ENCODE measurements at regions not wholly inside any gene's neighbourhood (a gene's known extent, or its start where the extent isn't known, plus 50 kb on each side); places are given as distances from the start of the nearest gene placed in this dataset.

DNA sequence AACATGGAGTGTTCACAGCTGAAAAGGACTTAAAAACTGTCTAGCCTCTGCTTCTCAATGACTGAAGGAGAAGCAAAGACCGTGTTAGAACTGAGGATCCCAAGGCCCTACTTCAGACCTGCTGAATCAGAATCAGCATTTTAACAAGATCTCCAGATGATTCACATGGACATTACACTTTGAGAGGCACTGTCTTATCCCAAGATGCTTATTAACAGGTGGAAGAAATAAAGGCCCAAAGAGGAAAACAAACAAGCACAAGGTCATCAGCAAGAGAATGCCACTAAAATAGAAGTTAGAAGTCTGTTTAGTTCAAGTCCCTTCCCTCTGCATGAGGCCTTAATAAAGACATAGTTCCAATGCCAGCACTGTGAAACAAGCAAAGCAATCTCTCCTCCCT lies 191.4 kb upstream of the BCL6 start:
- no peak for DNase-seq

DNA sequence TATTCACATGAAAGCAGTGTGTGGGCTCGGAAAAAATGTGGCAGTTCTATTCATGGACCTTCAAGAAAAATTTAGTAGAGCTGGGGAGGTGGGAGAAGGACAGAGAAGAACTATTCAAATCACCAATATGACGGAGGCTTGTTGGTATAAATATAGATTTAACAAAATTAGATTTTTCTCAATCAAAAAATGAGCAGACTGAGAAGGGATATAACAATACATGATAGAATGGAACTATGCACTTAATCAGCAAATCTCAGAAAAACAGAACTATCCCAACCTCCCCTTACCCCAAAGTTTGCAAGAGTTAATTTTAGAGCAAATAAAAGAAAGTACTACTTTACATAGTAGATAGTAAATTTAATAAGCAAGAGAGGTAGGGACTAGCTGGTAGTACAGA lies 194.6 kb upstream of the BCL6 start:
- no peak for DNase-seq

GRCh38 chr3:187941135-187941847 lies 196.0 kb upstream of the BCL6 start:
- DNase-seq: no peak

DNA sequence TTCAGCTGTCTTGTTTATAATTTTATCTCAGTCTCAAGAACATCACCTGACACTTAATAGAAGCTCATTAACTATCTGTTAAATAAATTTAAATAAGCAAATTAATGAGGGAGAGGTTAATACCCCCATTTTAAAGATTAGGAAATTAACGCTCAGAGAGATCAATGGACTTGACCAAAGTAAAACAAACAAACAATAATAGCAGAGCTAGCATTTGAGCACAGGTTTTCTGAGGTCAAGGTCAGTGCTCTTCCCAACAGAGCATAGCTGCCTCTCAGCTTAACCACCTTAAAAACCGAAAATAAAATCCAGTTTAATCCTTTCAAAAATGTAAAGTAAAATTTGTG lies 196.6 kb upstream of the BCL6 start:
- DNase-seq: no peak

DNA sequence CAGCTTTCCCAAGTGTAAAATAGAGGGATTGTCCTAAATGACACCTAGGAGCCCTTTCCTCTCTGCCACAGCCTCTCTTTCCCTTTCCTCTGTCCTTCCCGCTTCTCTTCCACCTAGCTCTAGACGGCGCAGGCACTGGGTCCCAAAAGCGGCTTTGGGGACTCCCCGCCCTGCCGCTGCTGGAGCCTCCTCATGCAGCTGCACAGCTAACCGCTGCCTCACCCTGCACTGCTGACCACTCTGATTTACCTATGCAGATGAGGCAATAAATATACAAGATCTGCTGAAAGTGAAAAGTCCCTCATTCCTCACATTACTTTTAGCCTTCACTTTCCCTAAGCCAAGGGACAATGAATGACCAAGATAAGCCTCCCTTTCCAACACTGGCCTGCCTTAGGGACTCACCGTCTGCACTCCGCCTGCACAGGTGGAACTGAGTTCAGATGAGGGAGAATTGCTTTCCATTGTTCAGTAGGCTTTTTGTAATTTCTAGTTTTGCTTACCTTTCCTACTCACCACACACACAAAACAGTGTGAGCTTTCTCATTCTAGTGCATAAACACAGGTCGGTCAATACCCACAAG lies 197.5 kb upstream of the BCL6 start:
- DNase-seq: no peak

DNA sequence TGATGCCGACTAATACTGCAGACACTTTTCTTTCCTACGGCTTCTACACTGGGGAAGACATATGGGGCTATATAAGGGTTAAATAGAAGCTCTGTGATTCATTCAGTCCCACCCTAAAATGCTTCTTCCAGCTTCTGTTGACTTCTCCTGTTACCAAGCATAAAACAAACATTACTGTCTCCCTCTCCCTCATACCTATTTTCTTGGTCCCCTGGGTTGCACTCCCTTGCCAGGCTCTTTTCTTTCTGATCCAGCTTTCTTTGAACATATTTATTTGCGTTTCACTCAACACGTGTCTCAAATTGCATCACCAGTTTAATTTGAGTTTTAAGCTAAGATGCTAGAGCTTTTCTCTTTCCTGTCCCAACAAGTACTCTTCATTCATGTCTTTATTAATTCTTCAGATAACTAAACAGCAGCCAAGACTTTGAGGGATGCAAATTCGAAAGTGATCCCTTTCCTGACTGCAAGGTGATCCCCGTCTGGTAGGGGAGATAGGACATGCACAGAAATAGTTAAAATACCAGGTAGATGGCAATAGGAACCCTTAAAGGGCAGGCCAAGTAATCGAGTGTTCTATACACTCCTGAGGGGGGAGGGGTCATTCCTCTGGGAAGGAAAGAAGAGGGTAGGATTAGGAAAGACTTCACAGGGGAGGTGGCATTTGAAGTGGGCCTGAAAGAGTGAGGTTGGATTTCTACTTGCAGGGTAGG lies 198.6 kb upstream of the BCL6 start:
- no peak for DNase-seq

DNA sequence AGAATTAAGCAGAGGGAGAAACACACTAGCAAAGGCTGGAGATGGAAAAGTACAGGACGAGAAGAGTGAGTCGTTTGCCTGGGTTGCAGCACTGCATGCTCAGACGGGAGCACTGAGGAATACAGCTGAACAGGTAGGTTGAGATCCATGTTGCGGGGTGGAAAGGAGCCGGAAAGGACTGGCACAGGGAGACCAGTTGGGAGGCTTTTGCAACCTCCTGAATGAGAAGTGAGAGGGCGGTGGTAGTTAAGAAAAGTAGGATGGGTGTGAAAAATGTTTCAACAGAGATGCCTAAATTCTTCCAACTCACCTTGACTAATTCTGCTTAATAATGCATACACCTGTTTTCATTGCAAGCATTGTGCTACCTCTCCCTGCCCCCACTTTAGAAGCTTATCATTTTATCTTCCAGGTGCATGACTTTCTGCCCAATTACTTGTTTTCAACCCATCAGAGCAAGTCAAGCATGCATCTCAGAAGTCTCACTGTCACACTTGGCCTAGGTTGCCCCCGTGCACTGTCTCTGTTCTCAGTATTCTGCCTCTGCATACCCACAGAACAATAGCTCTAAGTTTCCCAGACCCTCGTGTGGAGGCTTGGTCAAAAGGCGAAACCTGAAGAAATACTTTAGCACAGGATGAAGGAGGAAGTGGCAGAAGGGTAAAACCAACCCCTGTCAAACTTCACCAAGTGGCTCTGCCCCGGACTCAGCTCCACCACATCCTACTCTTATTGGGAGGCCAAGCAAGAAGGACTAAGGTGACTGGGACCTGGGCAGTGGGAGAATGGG lies 199.3 kb upstream of the BCL6 start:
- DNase-seq: no peak

- no peak for DNase-seq
These were observed 200.1 kb upstream of the BCL6 start for GRCh38 chr3:187945374-187945773.

DNA sequence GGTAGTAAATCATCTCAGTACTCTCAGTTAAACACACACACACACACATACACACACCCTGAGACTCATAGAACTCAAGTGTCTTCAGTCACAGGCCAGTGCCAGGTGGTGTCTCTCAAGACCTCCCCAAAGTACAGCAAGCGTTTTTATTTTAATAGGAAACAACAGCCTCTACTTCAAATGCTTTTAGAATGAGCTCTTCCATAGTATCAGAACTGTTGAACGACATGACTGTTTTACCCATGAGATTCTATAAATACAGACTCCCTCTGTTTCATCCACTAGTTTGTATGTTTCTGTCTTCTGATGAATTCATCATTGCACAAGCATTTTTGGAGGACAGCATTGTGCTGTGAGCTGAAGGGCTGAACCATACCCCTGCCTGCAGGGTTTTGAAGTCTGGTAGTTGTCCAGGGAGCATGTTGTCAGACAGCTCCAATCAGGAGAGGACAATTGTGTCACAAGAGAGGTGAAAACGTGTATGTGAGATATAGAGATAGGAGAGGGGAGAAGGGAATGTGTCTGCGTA lies 201.0 kb upstream of the BCL6 start:
- DNase-seq: no peak

GRCh38 chr3:187946981-187947380 lies 201.7 kb upstream of the BCL6 start:
- no peak for DNase-seq

- no peak for DNase-seq
These were observed 202.8 kb upstream of the BCL6 start for GRCh38 chr3:187947927-187948682.

DNA sequence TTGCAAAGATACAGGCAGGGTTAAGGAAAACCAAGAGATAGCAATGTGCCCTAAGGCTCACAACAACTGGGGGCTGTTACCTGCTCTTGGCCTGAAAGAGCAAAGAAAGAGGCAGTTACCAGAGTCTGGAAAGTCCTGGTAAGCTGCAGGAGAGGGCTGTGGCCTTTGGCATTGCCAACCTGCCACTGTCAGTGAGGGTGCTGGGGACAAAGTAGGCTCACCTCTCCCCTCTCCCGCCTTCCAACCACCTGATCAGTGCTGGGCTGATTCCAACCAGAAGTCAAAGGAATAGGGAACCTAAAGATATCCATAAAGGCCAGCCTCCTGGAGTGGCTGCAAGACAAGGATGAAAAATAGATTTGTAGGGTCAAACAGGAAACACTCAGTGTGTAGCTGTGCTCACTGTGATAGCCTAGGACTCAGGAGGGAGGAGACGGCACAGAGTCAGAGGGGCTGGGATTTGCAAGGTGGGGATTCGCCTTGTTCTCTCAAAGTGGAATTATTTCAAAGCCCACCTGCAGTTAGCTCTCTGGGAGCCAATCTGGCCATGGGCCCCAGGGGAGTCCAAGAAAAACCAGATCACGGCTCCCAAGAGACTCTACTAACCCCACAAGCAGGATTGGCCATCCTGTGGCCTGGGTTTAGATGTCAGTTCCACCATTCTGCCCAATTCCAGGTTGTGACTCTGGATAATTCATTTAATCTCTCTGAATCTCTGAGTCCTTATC lies 204.0 kb upstream of the BCL6 start:
- DNase-seq: no peak

- no peak for DNase-seq
These were observed 203.3 kb upstream of the LPP start for GRCh38 chr3:187950671-187951070.

DNA sequence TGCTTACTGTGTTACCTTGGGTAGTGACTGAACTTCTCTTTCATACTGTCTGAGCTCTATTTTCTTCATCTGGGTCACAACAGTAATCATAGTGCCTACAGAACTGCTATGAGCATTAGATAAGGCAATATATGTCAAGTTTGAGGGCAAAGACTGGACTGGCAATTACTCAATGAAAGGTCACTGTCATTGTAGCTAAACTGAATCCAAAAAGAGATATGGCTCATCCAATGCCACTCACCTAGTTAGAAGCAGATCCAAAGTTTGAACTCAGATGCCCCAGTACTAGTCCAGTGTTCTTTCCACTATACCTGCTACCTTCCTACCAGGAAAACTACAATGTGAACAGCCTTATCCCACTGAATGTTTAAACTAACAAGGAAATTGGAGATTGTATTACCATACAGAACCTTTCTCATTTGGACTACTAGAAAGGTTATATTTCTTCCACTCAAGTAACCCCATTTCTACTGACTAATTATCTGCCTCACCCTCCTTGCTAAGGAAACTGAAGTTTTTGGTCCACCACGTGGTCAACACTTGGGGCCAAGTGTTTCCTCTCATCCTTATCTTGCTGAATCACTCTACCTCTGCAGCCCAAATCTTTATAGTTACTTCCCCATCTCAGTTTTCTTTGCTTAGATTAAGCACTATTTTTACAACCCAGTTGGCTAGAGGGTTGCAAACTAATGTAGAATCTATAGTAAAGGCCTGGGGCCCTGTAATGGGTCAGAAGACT lies 202.3 kb upstream of the LPP start:
- no peak for DNase-seq

- no peak for DNase-seq
These were observed 201.1 kb upstream of the LPP start for GRCh38 chr3:187952849-187953248.

DNA sequence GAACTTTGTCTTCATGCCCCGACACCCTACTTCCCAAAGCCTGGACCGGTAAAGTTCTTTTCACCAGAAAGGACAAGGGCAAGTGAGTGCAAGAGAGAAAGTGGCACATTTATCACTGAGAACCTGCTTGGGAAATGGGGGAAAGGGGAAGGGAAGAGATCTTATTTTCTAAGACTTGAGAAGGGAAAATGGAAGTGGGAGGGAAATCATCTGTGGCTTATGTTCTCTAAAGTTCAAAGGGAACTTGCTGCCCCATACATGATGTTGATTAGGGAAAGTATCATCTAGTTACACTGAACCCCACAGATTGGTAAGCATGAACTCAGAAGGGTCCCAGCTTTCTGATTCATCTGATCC lies 199.5 kb upstream of the LPP start:
- no peak for DNase-seq

- no peak for DNase-seq
These were observed 198.9 kb upstream of the LPP start for GRCh38 chr3:187954873-187955586.

GRCh38 chr3:187955587-187955952 lies 198.4 kb upstream of the LPP start:
- DNase-seq: no peak

- no peak for DNase-seq
These were observed 196.8 kb upstream of the LPP start for GRCh38 chr3:187957165-187957581.

DNA sequence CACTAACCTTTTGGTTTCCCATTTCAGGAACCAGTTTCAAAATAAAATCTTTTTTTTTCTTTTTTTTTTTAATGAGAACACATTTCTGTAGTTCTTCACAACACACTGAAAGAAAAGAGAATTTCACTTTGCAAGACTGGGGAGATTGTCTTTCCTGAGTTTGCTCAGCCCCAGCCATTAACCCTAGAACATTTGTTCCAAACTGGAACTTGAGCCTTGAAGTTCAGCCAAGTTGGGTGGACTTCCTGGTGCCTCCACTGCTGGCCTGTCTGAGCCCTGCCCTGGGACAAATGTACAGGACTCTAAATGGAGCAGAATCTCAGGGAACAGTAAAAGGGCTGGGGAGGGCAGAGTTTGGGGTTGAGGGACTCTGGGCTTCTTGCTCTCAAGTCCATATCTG lies 196.4 kb upstream of the LPP start:
- DNase-seq: no peak

Measured in NCI-H2107 (cell line).